GM12891 (cell line): ENCODE measurements at regions not wholly inside any gene's neighbourhood (a gene's known extent, or its start where the extent isn't known, plus 50 kb on each side); places are given as distances from the start of the nearest gene placed in this dataset.

Source experiments
- DNase-seq: peaks from one replicate; pipeline ENCODE4 v3.0.0; 2011; ENCODE audit warnings: low spot score; ENCODE audit not compliant: insufficient read length
- FAIRE-seq: peaks from 2 replicates; lab custom pipeline; 2011; peaks lifted over from hg19 to GRCh38; lab: Jason Lieb, UNC
- PAX5 ChIP-seq: IDR thresholded peaks from 2 replicates; pipeline ENCODE4 v1.6.1; 2011; ENCODE audit warnings: low read length, moderate library complexity, mild to moderate bottlenecking; ENCODE audit not compliant: insufficient read depth, severe bottlenecking
- POLR2A ChIP-seq: IDR thresholded peaks from 2 replicates; pipeline ENCODE4 v1.6.1; 2011; ENCODE audit warnings: low read depth, low read length, control low read depth
- POLR2AphosphoS5 ChIP-seq: IDR thresholded peaks from 2 replicates; pipeline ENCODE4 v1.6.1; 2011; ENCODE audit warnings: low read depth, low read length, control low read depth
- POU2F2 ChIP-seq: IDR thresholded peaks from 2 replicates; pipeline ENCODE4 v1.6.1; 2011; ENCODE audit warnings: low read depth, mild to moderate bottlenecking, control low read depth, low read length, moderate library complexity
- SPI1 ChIP-seq: IDR thresholded peaks from 2 replicates; pipeline ENCODE4 v1.6.1; 2011; ENCODE audit warnings: low read depth, low read length, control low read depth
- TAF1 ChIP-seq: IDR thresholded peaks from 2 replicates; pipeline ENCODE4 v1.6.1; 2011; ENCODE audit warnings: low read depth, low read length, control low read depth

GRCh38 chr12:88308825-88309224 is 166.7 kb downstream of the TMTC3 start:
- DNase-seq, result no peak
- TF ChIP-seq PAX5 (no peak), POLR2AphosphoS5 (no peak), SPI1 (no peak), POLR2A (no peak), POU2F2 (no peak), TAF1 (no peak)
- FAIRE-seq, result no peak

- DNase-seq (no peak), FAIRE-seq (no peak)
- no peak for TF ChIP-seq POLR2A
- TF ChIP-seq POLR2AphosphoS5, result no peak
- TF ChIP-seq SPI1, result no peak
- TF ChIP-seq TAF1, result no peak
- no peak for TF ChIP-seq PAX5
- no peak for TF ChIP-seq POU2F2
These were observed 167.4 kb downstream of the TMTC3 start for GRCh38 chr12:88309546-88309945.

- FAIRE-seq (no peak), DNase-seq (no peak)
- no peak for TF ChIP-seq POLR2A
- TF ChIP-seq PAX5, result no peak
- no peak for TF ChIP-seq TAF1
- no peak for TF ChIP-seq POU2F2
- TF ChIP-seq SPI1, result no peak
- TF ChIP-seq POLR2AphosphoS5, result no peak
These were observed 168.0 kb downstream of the TMTC3 start for GRCh38 chr12:88310069-88310468.

DNA sequence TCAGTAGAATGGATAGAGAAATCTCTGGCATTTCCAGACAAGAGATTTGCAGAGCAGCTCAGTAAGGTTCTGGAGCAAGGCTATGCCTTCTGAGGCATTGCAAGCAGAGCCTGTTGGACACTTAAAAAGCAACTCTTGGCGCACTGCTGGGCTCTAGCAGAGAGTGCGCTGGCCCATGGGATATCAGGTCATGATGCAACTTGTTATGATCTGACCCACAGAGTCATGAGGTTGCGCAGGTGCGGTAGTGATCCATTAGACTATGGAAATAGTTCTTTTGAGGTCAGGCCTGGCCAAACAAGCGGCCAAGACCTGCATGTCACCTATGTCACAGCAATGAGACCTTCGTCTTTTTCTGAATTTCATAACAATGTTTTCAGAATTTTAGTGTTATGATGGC is 168.6 kb downstream of the TMTC3 start:
- DNase-seq (no peak), FAIRE-seq (no peak)
- no peak for TF ChIP-seq POU2F2
- no peak for TF ChIP-seq PAX5
- no peak for TF ChIP-seq POLR2AphosphoS5

DNA sequence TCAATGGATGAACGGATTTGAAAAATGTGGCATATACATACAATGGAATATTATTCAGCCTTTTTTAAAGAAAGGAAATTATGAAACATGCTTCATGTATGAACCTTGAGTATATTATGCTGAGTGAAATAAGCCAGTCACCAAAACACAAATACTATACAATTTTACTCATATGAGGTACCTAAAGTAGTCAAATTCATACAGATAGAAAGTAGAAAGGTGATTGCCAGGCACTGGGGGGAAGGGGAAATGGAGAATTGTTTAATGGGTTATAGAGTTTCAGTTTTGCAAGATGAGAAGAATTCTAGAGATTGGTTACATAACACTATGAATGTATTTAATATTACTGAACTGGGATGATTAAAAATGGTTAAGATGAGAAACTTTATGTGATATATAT is 171.4 kb downstream of the TMTC3 start:
- FAIRE-seq (no peak), DNase-seq (no peak)
- TF ChIP-seq SPI1, result no peak

DNA sequence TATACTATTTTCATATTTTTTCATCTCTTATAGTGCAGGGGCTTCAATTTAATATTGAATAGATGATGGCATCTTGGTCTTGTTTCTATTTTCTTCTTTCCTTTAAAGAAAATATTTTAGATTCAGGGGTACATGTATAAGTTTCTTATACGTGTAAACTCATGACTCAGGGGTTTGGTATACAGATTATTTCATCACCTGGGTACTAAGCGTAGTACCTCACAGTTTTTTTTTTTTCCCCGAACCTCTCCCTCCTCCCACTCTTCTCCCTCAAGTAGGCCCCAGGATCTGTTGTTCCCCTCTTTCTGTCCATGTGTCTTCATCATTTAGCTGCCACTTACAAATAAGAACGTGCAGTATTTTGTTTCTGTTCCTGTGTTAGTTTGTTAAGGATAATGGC is 172.6 kb downstream of the TMTC3 start:
- FAIRE-seq, result no peak

GRCh38 chr12:88318726-88319125 is 176.6 kb downstream of the TMTC3 start:
- no peak for TF ChIP-seq PAX5
- no peak for TF ChIP-seq SPI1
- no peak for TF ChIP-seq POLR2A
- TF ChIP-seq POLR2AphosphoS5, result no peak
- TF ChIP-seq POU2F2, result no peak
- no peak for TF ChIP-seq TAF1
- no peak for DNase-seq
- FAIRE-seq, result no peak

More for the DNA sequence above, 172.6 kb downstream of the TMTC3 start:
- DNase-seq, result no peak
- TF ChIP-seq PAX5 (no peak), TAF1 (no peak), SPI1 (no peak), POLR2A (no peak), POLR2AphosphoS5 (no peak), POU2F2 (no peak)

- TF ChIP-seq SPI1, result no peak
- TF ChIP-seq POLR2A, result no peak
- TF ChIP-seq PAX5, result no peak
- no peak for TF ChIP-seq POU2F2
- TF ChIP-seq POLR2AphosphoS5, result no peak
- no peak for TF ChIP-seq TAF1
- FAIRE-seq (no peak), DNase-seq (no peak)
These were observed 183.1 kb downstream of the TMTC3 start for GRCh38 chr12:88325076-88325815.

DNA sequence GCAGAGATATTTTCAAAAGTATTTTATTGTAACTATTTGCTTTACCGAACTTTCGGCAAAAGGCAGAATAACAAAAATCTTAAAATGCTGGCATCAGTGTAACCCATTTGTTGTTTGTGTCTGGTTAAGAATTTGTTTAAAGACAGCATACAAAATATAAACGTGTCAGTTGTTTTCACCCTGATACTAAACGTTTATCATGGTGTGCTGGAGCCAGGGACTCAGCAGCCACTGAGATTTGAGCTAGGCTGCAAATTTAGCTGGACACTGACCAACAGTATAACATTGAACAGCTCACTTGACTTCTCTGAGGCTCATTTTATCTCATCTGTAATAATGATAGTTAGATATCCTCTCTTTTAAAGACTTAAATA is 183.7 kb downstream of the TMTC3 start:
- TF ChIP-seq POLR2A (no peak), PAX5 (no peak), TAF1 (no peak), SPI1 (no peak), POLR2AphosphoS5 (no peak), POU2F2 (no peak)
- FAIRE-seq, result no peak
- no peak for DNase-seq

GRCh38 chr12:88327276-88327675 is 185.2 kb downstream of the TMTC3 start:
- no peak for DNase-seq
- TF ChIP-seq POLR2A (no peak), TAF1 (no peak), POLR2AphosphoS5 (no peak), POU2F2 (no peak), SPI1 (no peak), PAX5 (no peak)
- FAIRE-seq, result no peak
